ENCODE measurements at regions not wholly inside any gene's neighbourhood (a gene's known extent, or its start where the extent isn't known, plus 50 kb on each side); places are given as distances from the start of the nearest gene placed in this dataset.
"Not testable (repeated sequence)": the region's sequence is repeated elsewhere in the genome, so short reads cannot be mapped to it uniquely, and the experiment has no call there.

DNA sequence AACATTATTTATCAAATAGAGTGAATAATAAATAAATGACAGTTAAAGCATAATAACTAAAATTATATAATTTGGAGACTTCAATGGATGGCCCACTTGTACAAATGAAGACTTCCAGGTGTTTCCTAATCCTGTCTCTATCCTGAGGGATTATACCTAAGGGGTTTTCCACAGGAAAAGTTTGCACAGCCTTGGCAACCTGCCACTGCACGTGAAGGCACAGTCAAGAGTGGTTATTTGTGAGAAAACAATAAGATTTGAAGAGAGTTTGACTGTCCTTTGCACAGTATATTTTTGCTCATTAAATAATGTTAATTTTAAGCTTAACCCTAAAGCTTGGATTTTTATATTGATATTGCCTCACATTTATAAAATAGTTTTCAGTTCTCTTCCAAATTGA, 178.2 kb upstream of the POMZP3 start:
- not testable (repeated sequence) for TF ChIP-seq SPI1 (IDR thresholded peaks at IDR 0.05; ENCODE audit: borderline replicate concordance, low read depth)
- TF ChIP-seq, protein P1, sequence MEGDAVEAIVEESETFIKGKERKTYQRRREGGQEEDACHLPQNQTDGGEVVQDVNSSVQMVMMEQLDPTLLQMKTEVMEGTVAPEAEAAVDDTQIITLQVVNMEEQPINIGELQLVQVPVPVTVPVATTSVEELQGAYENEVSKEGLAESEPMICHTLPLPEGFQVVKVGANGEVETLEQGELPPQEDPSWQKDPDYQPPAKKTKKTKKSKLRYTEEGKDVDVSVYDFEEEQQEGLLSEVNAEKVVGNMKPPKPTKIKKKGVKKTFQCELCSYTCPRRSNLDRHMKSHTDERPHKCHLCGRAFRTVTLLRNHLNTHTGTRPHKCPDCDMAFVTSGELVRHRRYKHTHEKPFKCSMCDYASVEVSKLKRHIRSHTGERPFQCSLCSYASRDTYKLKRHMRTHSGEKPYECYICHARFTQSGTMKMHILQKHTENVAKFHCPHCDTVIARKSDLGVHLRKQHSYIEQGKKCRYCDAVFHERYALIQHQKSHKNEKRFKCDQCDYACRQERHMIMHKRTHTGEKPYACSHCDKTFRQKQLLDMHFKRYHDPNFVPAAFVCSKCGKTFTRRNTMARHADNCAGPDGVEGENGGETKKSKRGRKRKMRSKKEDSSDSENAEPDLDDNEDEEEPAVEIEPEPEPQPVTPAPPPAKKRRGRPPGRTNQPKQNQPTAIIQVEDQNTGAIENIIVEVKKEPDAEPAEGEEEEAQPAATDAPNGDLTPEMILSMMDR (IDR thresholded peaks at IDR 0.05; ENCODE audit: insufficient read depth, low read length), result not testable (repeated sequence)

Measured in HL-60 (cell line).